ENCODE measurements at regions not wholly inside any gene's neighbourhood (a gene's known extent, or its start where the extent isn't known, plus 50 kb on each side); places are given as distances from the start of the nearest gene placed in this dataset.

DNA sequence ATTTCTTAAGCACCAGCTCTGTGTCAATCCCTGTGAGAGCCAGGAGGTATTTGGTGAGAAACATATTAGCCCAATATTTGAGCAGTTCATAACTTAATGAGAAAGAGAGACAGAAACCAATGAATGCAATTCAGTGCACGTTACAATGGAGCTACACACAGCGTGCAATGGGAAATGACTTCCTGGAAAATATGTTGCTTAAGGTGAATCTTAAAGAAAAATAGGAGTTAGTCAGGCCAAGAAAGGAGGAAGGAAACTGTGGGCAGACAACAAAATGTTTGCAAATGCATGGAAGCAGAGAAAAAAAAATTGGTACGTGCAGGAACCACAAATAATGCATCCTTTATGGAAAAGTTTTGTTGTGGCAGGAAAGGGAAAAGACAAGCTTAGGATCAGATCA is 481.7 kb downstream of the BCAT1 start:
- H3K27me3 ChIP-seq (ENCODE audit: control insufficient read depth, insufficient read depth, low read length) = no peaks in the 10 kb centered on the region
- no peak overlapping the region for H3K4me3 ChIP-seq (ENCODE audit: low read depth, low read length)
- FAIRE-seq (no peak), DNase-seq (ENCODE audit: low read depth) (no peak)
- H3K36me3 ChIP-seq (ENCODE audit: control insufficient read depth, insufficient read depth, low read length) = no peaks in the 10 kb centered on the region
- TF ChIP-seq CTCF (IDR thresholded peaks at IDR 0.05; ENCODE audit: insufficient read depth, low read length, severe bottlenecking) = no peak

DNA sequence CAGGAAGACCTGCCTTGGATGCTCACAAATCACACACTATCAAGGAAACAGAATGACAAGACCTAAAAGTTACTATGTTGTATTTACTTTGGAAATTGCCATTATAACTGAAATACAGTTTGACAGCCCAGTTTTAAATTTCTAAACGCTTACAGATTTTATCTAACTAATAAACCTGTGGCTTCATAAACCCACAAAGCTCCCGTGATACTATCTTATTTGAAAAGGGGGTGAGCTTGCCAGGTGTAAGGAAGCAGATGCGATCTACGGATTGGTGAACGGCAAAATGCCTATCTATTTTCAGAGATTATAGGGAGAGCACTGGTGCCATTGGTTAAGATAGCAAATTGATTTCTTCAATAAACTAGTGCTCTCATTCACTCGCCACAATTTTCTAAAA is 485.5 kb downstream of the BCAT1 start:
- no peaks in the 10 kb centered on the region for H3K27me3 ChIP-seq (ENCODE audit: control insufficient read depth, insufficient read depth, low read length)
- no peak for TF ChIP-seq CTCF (IDR thresholded peaks at IDR 0.05; ENCODE audit: insufficient read depth, low read length, severe bottlenecking)
- H3K4me3 ChIP-seq (ENCODE audit: low read depth, low read length) = no peak overlapping the region
- no peaks in the 10 kb centered on the region for H3K36me3 ChIP-seq (ENCODE audit: control insufficient read depth, insufficient read depth, low read length)
- FAIRE-seq = no peak
- no peak for DNase-seq (ENCODE audit: low read depth)

- no peak for DNase-seq (ENCODE audit: low read depth)
Observed at GRCh38 chr12:24462946-24463345, 486.0 kb downstream of the BCAT1 start.

DNA sequence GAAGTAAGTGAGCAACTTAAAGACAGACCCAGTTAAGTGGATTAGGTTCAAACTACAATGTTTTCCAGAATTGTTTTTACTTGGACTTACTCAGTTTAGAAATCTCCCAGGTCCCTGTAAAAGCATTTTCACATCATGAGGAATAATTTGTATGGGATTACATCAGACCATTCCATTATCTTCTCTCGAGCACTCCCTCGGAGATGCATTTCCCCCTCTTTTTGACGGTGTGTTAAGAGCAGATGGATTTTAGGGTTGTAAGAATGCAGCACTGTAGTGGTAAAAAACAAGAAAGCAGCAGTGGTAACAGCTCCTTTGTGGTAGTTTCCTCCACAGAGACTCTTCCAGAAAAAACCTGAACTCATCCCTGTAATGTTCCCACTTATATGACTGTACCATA is 488.4 kb downstream of the BCAT1 start:
- no peak for FAIRE-seq

More at GRCh38 chr12:24462946-24463345, 486.0 kb downstream of the BCAT1 start:
- no peaks in the 10 kb centered on the region for H3K36me3 ChIP-seq (ENCODE audit: control insufficient read depth, insufficient read depth, low read length)
- no peak for TF ChIP-seq CTCF (IDR thresholded peaks at IDR 0.05; ENCODE audit: insufficient read depth, low read length, severe bottlenecking)
- no peak overlapping the region for H3K4me3 ChIP-seq (ENCODE audit: low read depth, low read length)
- H3K27me3 ChIP-seq (ENCODE audit: control insufficient read depth, insufficient read depth, low read length) = no peaks in the 10 kb centered on the region
- FAIRE-seq = no peak

GRCh38 chr12:24460099-24460498 is 488.8 kb downstream of the BCAT1 start:
- no peak for TF ChIP-seq CTCF (IDR thresholded peaks at IDR 0.05; ENCODE audit: insufficient read depth, low read length, severe bottlenecking)
- Histone ChIP-seq H3K4me3 (ENCODE audit: low read depth, low read length) (no peak overlapping the region), H3K36me3 (ENCODE audit: control insufficient read depth, insufficient read depth, low read length) (no peaks in the 10 kb centered on the region), H3K27me3 (ENCODE audit: control insufficient read depth, insufficient read depth, low read length) (no peaks in the 10 kb centered on the region)
- FAIRE-seq = no peak
- DNase-seq (ENCODE audit: low read depth) = no peak

More for the DNA sequence above, 488.4 kb downstream of the BCAT1 start:
- Histone ChIP-seq H3K27me3 (ENCODE audit: control insufficient read depth, insufficient read depth, low read length) (no peaks in the 10 kb centered on the region), H3K4me3 (ENCODE audit: low read depth, low read length) (no peak overlapping the region), H3K36me3 (ENCODE audit: control insufficient read depth, insufficient read depth, low read length) (no peaks in the 10 kb centered on the region)
- TF ChIP-seq CTCF (IDR thresholded peaks at IDR 0.05; ENCODE audit: insufficient read depth, low read length, severe bottlenecking) = no peak
- DNase-seq (ENCODE audit: low read depth) = no peak

DNA sequence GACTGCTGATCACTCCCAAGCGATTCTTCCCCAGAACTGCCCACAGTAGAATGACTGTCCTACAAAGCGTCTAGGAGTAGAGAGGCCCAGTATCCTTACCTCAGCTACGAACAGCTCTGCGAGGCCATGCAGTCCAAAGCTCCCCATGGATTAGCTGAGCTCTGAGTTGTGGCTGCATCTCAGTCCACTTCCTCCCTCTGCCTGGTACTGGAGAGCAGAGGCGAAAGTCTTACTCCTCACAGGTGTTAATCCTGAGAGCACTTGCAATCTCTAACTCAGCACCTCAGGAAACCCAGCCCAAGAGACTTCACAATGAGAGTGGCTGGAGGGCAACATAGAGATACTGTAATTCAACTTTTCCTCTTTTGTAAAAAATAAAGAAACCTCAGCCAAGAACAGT is 493.1 kb downstream of the BCAT1 start:
- no peaks in the 10 kb centered on the region for H3K36me3 ChIP-seq (ENCODE audit: control insufficient read depth, insufficient read depth, low read length)
- FAIRE-seq (no peak), DNase-seq (ENCODE audit: low read depth) (no peak)
- no peak for TF ChIP-seq CTCF (IDR thresholded peaks at IDR 0.05; ENCODE audit: insufficient read depth, low read length, severe bottlenecking)
- H3K4me3 ChIP-seq (ENCODE audit: low read depth, low read length) = no peak overlapping the region
- H3K27me3 ChIP-seq (ENCODE audit: control insufficient read depth, insufficient read depth, low read length) = no peaks in the 10 kb centered on the region

Measured in bronchial epithelial cell (primary cell).